HEK293 (cell line): ENCODE measurements at regions not wholly inside any gene's neighbourhood (a gene's known extent, or its start where the extent isn't known, plus 50 kb on each side); places are given as distances from the start of the nearest gene placed in this dataset.

ENCODE experiments used
- BCL11A ChIP-seq: fragments of 450-650 bp; formaldehyde crosslinking; IDR thresholded peaks from 2 replicates; pipeline ENCODE4 v1.5.1; 2016; ENCODE audit warnings: low read depth, missing biosample characterization, missing genetic modification characterization
- SP2 ChIP-seq: fragments of 450-650 bp; formaldehyde crosslinking; IDR thresholded peaks from 2 replicates; pipeline ENCODE4 v1.5.1; 2016; ENCODE audit warnings: missing biosample characterization, missing genetic modification characterization
- YY1 ChIP-seq: fragments of 450-650 bp; formaldehyde crosslinking; IDR thresholded peaks from 2 replicates; pipeline ENCODE4 v1.5.1; 2018; ENCODE audit warnings: missing biosample characterization, missing genetic modification characterization
- ZBTB7A ChIP-seq: fragments of 450-650 bp; formaldehyde crosslinking; IDR thresholded peaks from 2 replicates; pipeline ENCODE4 v1.5.1; 2016; ENCODE audit warnings: low read depth, missing biosample characterization, missing genetic modification characterization
- ZNF23 ChIP-seq: fragments of 450-650 bp; formaldehyde crosslinking; IDR thresholded peaks from 2 replicates; pipeline ENCODE4 v1.5.1; 2016; ENCODE audit warnings: missing biosample characterization, missing genetic modification characterization, borderline replicate concordance
- ZNF248 ChIP-seq: fragments of 450-650 bp; formaldehyde crosslinking; IDR thresholded peaks from 2 replicates; pipeline ENCODE4 v1.5.1; 2017; ENCODE audit warnings: missing biosample characterization, missing genetic modification characterization
- ZNF324 ChIP-seq: fragments of 450-650 bp; formaldehyde crosslinking; IDR thresholded peaks from 2 replicates; pipeline ENCODE4 v1.5.1; 2016; ENCODE audit warnings: missing biosample characterization, missing genetic modification characterization
- ZNF561 ChIP-seq: fragments of 450-650 bp; IDR thresholded peaks from 2 replicates; pipeline ENCODE4 v1.5.1; 2018; ENCODE audit warnings: missing biosample characterization, missing genetic modification characterization, borderline replicate concordance
- ZNF660 ChIP-seq: fragments of 450-650 bp; IDR thresholded peaks from 2 replicates; pipeline ENCODE4 v1.5.1; 2018; ENCODE audit warnings: missing biosample characterization, mild to moderate bottlenecking, missing genetic modification characterization
- TF ChIP-seq, protein P1 (sequence below): fragments of 450-650 bp; formaldehyde crosslinking; IDR thresholded peaks from 2 replicates; pipeline ENCODE4 v1.5.1; 2016; ENCODE audit warnings: missing biosample characterization, missing genetic modification characterization
- TF ChIP-seq, protein P2 (sequence below): fragments of 450-650 bp; formaldehyde crosslinking; conservative IDR thresholded peaks from 2 replicates; pipeline ENCODE4 v1.5.1; 2016; ENCODE audit warnings: low read depth, missing biosample characterization, missing genetic modification characterization

GRCh38 chr1:102318104-102318806 is 321.5 kb upstream of the OLFM3 start:
- TF ChIP-seq, protein P1, sequence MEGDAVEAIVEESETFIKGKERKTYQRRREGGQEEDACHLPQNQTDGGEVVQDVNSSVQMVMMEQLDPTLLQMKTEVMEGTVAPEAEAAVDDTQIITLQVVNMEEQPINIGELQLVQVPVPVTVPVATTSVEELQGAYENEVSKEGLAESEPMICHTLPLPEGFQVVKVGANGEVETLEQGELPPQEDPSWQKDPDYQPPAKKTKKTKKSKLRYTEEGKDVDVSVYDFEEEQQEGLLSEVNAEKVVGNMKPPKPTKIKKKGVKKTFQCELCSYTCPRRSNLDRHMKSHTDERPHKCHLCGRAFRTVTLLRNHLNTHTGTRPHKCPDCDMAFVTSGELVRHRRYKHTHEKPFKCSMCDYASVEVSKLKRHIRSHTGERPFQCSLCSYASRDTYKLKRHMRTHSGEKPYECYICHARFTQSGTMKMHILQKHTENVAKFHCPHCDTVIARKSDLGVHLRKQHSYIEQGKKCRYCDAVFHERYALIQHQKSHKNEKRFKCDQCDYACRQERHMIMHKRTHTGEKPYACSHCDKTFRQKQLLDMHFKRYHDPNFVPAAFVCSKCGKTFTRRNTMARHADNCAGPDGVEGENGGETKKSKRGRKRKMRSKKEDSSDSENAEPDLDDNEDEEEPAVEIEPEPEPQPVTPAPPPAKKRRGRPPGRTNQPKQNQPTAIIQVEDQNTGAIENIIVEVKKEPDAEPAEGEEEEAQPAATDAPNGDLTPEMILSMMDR (tag by site-specific recombination) = no peak
- TF ChIP-seq ZNF23 = no peak
- TF ChIP-seq ZNF561 (tag by site-specific recombination) = no peak
- no peak for TF ChIP-seq ZNF324 (tag by site-specific recombination)
- no peak for TF ChIP-seq SP2 (tag by site-specific recombination)
- TF ChIP-seq ZBTB7A (tag by site-specific recombination) = no peak
- no peak for TF ChIP-seq ZNF248
- no peak for TF ChIP-seq ZNF660 (tag by site-specific recombination)
- TF ChIP-seq BCL11A (tag by site-specific recombination) = no peak
- TF ChIP-seq, protein P2, sequence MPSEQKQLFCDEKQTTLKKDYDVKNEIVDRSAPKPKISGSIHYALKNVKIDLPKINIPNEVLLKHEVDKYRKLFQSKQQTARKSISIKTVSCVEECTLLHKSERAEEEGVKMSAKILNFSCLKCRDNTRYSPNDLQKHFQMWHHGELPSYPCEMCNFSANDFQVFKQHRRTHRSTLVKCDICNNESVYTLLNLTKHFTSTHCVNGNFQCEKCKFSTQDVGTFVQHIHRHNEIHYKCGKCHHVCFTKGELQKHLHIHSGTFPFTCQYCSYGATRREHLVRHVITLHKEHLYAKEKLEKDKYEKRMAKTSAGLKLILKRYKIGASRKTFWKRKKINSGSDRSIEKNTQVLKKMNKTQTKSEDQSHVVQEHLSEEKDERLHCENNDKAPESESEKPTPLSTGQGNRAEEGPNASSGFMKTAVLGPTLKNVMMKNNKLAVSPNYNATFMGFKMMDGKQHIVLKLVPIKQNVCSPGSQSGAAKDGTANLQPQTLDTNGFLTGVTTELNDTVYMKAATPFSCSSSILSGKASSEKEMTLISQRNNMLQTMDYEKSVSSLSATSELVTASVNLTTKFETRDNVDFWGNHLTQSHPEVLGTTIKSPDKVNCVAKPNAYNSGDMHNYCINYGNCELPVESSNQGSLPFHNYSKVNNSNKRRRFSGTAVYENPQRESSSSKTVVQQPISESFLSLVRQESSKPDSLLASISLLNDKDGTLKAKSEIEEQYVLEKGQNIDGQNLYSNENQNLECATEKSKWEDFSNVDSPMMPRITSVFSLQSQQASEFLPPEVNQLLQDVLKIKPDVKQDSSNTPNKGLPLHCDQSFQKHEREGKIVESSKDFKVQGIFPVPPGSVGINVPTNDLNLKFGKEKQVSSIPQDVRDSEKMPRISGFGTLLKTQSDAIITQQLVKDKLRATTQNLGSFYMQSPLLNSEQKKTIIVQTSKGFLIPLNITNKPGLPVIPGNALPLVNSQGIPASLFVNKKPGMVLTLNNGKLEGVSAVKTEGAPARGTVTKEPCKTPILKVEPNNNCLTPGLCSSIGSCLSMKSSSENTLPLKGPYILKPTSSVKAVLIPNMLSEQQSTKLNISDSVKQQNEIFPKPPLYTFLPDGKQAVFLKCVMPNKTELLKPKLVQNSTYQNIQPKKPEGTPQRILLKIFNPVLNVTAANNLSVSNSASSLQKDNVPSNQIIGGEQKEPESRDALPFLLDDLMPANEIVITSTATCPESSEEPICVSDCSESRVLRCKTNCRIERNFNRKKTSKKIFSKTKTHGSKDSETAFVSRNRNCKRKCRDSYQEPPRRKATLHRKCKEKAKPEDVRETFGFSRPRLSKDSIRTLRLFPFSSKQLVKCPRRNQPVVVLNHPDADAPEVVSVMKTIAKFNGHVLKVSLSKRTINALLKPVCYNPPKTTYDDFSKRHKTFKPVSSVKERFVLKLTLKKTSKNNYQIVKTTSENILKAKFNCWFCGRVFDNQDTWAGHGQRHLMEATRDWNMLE = no peak
- TF ChIP-seq YY1 (tag by site-specific recombination) = no peak
